Endodermal cell (in vitro differentiated cells): ENCODE measurements at regions not wholly inside any gene's neighbourhood (a gene's known extent, or its start where the extent isn't known, plus 50 kb on each side); places are given as distances from the start of the nearest gene placed in this dataset.

Experiments
- DNase-seq: peaks from one replicate; pipeline ENCODE4 v3.0.0-alpha.2; 2017
- H3K27ac ChIP-seq: 2 replicates; pipeline ENCODE4 v1.5.1; 2013; ENCODE audit warnings: mild to moderate bottlenecking, low read depth, low read length, moderate library complexity
- H3K27me3 ChIP-seq: 2 replicates; pipeline ENCODE4 v1.6.1; 2013; ENCODE audit warnings: mild to moderate bottlenecking, low read length, moderate library complexity; ENCODE audit not compliant: insufficient read depth, control insufficient read depth, poor library complexity, severe bottlenecking
- H3K36me3 ChIP-seq: 2 replicates; pipeline ENCODE4 v1.7.0; 2013; ENCODE audit warnings: mild to moderate bottlenecking, low read length, moderate library complexity; ENCODE audit not compliant: control insufficient read depth, insufficient read depth
- H3K4me1 ChIP-seq: one replicate; pipeline ENCODE4 v1.7.0; 2013; ENCODE audit warnings: low read length; ENCODE audit not compliant: control insufficient read depth, insufficient read depth
- H3K4me3 ChIP-seq: 2 replicates; pipeline ENCODE4 v1.5.1; 2013; ENCODE audit warnings: mild to moderate bottlenecking, low read length, moderate library complexity
- H3K9ac ChIP-seq: 2 replicates; pipeline ENCODE4 v1.6.1; 2013; ENCODE audit warnings: mild to moderate bottlenecking, low read length, moderate library complexity; ENCODE audit not compliant: poor library complexity, severe bottlenecking; ENCODE audit errors: extremely low read depth
- H3K9me3 ChIP-seq: 2 replicates; pipeline ENCODE4 v1.6.1; 2013; ENCODE audit warnings: mild to moderate bottlenecking, low read length, moderate library complexity; ENCODE audit not compliant: control insufficient read depth
- H3K27ac Mint-ChIP-seq: 2 replicates; pipeline ENCODE4 v1.8.0; 2020; ENCODE audit warnings: mixed read lengths
- H3K27me3 Mint-ChIP-seq: 2 replicates; pipeline ENCODE4 v1.8.0; 2021; ENCODE audit warnings: mild to moderate bottlenecking, mixed read lengths; ENCODE audit not compliant: insufficient read depth
- H3K36me3 Mint-ChIP-seq: 2 replicates; pipeline ENCODE4 v1.8.0; 2020; ENCODE audit warnings: low read depth, mixed read lengths
- H3K4me1 Mint-ChIP-seq: 2 replicates; pipeline ENCODE4 v1.8.0; 2020; ENCODE audit warnings: mixed read lengths
- H3K4me3 Mint-ChIP-seq: 2 replicates; pipeline ENCODE4 v1.8.0; 2020; ENCODE audit warnings: mild to moderate bottlenecking, moderate library complexity, mixed read lengths
- H3K9me3 Mint-ChIP-seq: 2 replicates; pipeline ENCODE4 v1.8.0; 2020; ENCODE audit warnings: mild to moderate bottlenecking, mixed read lengths
- WGBS, 2 experiments: methylation state at CpG; one replicate each; pipeline versions ENCODE4 v1.1.5 to v1.1.7; 2013; ENCODE audit warnings: missing lambda C conversion rate in 2 of 2, mixed read lengths in 1 of 2; ENCODE audit not compliant: insufficient coverage in 1 of 2, insufficient read length in 1 of 2; 5-methylcytosine and 5-hydroxymethylcytosine counted together
- TF ChIP-seq, protein P1 (sequence below): fragments of 200-600 bp; sonication (generic); conservative IDR thresholded peaks from 2 replicates; pipeline ENCODE4 v1.5.0; 2021; ENCODE audit warnings: antibody characterized with exemption, mild to moderate bottlenecking

DNA sequence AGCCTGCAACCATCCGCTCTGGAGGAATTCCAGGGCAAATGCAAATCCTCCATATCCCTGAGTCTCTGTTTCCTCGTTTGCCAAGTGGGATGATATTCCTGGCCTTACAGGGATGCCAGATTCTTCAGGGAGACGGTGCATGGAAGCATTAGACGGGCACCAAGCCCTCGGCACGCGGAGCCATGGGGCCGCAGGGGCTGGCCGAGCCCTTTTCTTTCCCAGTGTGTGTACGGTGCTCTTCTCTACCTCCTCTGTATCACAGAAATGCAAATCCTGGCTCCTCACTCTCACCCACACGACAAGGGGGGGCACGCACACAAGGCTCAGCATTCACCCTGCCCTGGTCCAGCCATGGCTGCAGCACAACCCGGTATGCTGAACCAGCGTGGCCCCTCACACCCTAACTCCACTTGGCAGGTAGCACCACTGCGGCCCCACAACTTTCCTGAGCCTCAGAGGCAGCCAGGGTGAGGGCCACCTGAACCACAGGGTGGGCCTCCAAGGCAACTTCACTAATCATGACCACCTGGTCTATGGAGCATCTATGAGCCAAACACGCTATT, 64.1 kb upstream of the SALL3 start:
- H3K9ac ChIP-seq = no peak overlapping the region
- H3K36me3 ChIP-seq = no peaks in the 10 kb centered on the region
- WGBS, 2 experiments = 85 to 91% methylated on average over 4 to 16 of the region's 16 CpGs
- Mint-ChIP-seq H3K4me1 (no peaks in the 10 kb centered on the region), H3K9me3 (peaks cover 3% of the 10 kb centered on the region), H3K36me3 (no peaks in the 10 kb centered on the region), H3K27me3 (peaks cover 2% of the 10 kb centered on the region), H3K27ac (no peak overlapping the region), H3K4me3 (no peak overlapping the region)
- TF ChIP-seq, protein P1, sequence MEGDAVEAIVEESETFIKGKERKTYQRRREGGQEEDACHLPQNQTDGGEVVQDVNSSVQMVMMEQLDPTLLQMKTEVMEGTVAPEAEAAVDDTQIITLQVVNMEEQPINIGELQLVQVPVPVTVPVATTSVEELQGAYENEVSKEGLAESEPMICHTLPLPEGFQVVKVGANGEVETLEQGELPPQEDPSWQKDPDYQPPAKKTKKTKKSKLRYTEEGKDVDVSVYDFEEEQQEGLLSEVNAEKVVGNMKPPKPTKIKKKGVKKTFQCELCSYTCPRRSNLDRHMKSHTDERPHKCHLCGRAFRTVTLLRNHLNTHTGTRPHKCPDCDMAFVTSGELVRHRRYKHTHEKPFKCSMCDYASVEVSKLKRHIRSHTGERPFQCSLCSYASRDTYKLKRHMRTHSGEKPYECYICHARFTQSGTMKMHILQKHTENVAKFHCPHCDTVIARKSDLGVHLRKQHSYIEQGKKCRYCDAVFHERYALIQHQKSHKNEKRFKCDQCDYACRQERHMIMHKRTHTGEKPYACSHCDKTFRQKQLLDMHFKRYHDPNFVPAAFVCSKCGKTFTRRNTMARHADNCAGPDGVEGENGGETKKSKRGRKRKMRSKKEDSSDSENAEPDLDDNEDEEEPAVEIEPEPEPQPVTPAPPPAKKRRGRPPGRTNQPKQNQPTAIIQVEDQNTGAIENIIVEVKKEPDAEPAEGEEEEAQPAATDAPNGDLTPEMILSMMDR = no peak
- no peaks in the 10 kb centered on the region for H3K9me3 ChIP-seq
- H3K4me3 ChIP-seq = no peak overlapping the region
- no peak overlapping the region for H3K27ac ChIP-seq
- no peaks in the 10 kb centered on the region for H3K27me3 ChIP-seq
- DNase-seq = peak; percentile 24
- no peaks in the 10 kb centered on the region for H3K4me1 ChIP-seq

DNA sequence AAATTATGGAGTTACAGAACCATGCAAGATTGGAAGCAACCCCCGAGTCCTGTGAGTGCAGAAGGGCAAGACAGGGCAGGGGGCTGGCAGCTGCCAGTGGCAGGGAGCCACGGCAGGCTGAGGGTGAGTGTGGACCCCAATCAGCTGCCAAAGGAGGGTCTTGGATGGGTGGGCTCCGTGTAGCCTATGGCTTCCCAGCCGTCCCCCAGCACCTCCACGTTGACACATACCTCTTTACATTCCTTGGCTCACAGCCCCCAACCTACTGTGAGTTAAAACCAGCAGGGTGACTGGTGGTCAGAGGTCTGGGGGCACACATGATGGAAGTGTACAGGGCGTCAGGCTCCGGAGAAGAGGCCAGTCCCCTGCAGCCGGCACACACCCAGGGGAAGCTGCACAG, 60.9 kb upstream of the SALL3 start:
- no peaks in the 10 kb centered on the region for H3K4me1 Mint-ChIP-seq
- H3K4me3 Mint-ChIP-seq = no peak overlapping the region
- no peak for DNase-seq
- no peaks in the 10 kb centered on the region for H3K27me3 ChIP-seq
- H3K27ac ChIP-seq = no peak overlapping the region
- no peak overlapping the region for H3K27ac Mint-ChIP-seq
- H3K4me1 ChIP-seq = no peaks in the 10 kb centered on the region
- no peak overlapping the region for H3K9ac ChIP-seq
- H3K36me3 ChIP-seq = no peaks in the 10 kb centered on the region
- no peaks in the 10 kb centered on the region for H3K36me3 Mint-ChIP-seq
- 50 to 95% methylated on average over 1 to 8 of the region's 8 CpGs for WGBS, 2 experiments
- TF ChIP-seq, protein P1 = no peak
- H3K4me3 ChIP-seq = no peak overlapping the region
- peaks cover 3% of the 10 kb centered on the region for H3K9me3 Mint-ChIP-seq
- H3K27me3 Mint-ChIP-seq = peaks cover 2% of the 10 kb centered on the region
- H3K9me3 ChIP-seq = no peaks in the 10 kb centered on the region

DNA sequence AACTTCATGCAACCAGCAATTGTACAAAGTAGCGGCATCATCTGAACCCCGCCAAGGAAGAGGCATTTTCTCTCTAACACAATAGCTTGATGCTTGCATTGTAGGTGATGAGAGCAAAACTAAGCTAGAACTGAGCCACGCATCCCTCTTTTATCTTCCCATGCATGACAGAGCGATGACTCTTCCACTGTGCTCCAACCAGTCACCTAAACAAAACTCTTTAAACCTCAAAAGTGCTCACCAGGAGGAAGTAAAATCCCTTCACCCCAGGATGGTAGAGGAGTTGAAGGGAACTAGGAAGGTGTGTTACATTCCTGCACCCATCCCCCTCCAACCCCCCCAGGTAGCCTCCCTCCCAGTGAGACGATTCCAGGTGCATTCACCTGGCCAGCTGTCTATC, 59.7 kb upstream of the SALL3 start:
- no peaks in the 10 kb centered on the region for H3K36me3 Mint-ChIP-seq
- Histone ChIP-seq H3K9ac (no peak overlapping the region), H3K36me3 (no peaks in the 10 kb centered on the region), H3K4me1 (no peaks in the 10 kb centered on the region), H3K4me3 (no peak overlapping the region), H3K27me3 (no peaks in the 10 kb centered on the region), H3K27ac (no peak overlapping the region), H3K9me3 (no peaks in the 10 kb centered on the region)
- no peak overlapping the region for H3K27ac Mint-ChIP-seq
- H3K27me3 Mint-ChIP-seq = peaks cover 2% of the 10 kb centered on the region
- H3K9me3 Mint-ChIP-seq = peaks cover 3% of the 10 kb centered on the region
- H3K4me3 Mint-ChIP-seq = no peak overlapping the region
- TF ChIP-seq, protein P1 = no peak
- no peaks in the 10 kb centered on the region for H3K4me1 Mint-ChIP-seq
- 90 to 97% methylated on average over 4 to 5 of the region's 5 CpGs for WGBS, 2 experiments
- DNase-seq = no peak
